CD4-positive, alpha-beta memory T cell (primary cell): ENCODE measurements at regions not wholly inside any gene's neighbourhood (a gene's known extent, or its start where the extent isn't known, plus 50 kb on each side); places are given as distances from the start of the nearest gene placed in this dataset.

Experiments
- CTCF ChIA-PET: fragments of 350-600 bp; sonication (Branson Sonifier 250); formaldehyde crosslinking; loops from one replicate; lab custom pipeline; 2021; ENCODE audit warnings: inconsistent platforms; ENCODE audit not compliant: partially characterized antibody; lab: Charles Lee
- POLR2A ChIA-PET: fragments of 350-600 bp; sonication (Branson Sonifier 250); formaldehyde crosslinking; loops from one replicate; lab custom pipeline; 2021; ENCODE audit not compliant: partially characterized antibody; lab: Charles Lee
- DNase-seq, 5 donors: peaks; one replicate each; pipeline versions ENCODE4 v3.0.0 to v3.0.0-alpha.2; 2020 to 2022; ENCODE audit warnings: mixed read lengths in 1 of 5
- H3K27ac ChIP-seq: one replicate; pipeline ENCODE4 v1.7.0; 2013; ENCODE audit warnings: low read depth, low read length
- H3K27me3 ChIP-seq: 2 replicates; pipeline ENCODE4 v1.7.0; 2013; ENCODE audit warnings: mild to moderate bottlenecking, low read length, moderate library complexity; ENCODE audit not compliant: insufficient read depth
- H3K36me3 ChIP-seq: 2 replicates; pipeline ENCODE4 v1.7.0; 2013; ENCODE audit warnings: mild to moderate bottlenecking, low read length, moderate library complexity; ENCODE audit not compliant: insufficient read depth
- H3K4me1 ChIP-seq: 2 replicates; pipeline ENCODE4 v1.7.0; 2013; ENCODE audit warnings: mild to moderate bottlenecking, low read length, moderate library complexity; ENCODE audit not compliant: insufficient read depth
- H3K4me3 ChIP-seq, 2 donors: one replicate each; pipeline ENCODE4 v1.7.0; 2013; ENCODE audit warnings: low read length in 2 of 2, mild to moderate bottlenecking in 1 of 2
- H3K9me3 ChIP-seq, 2 donors: one replicate each; pipeline ENCODE4 v1.7.0; 2013; ENCODE audit warnings: low read length in 2 of 2, control low read depth in 1 of 2; ENCODE audit not compliant: control insufficient read depth in 1 of 2
- H3K27ac Mint-ChIP-seq, 7 donors: one replicate each; pipeline ENCODE4 v1.8.0; 2020 to 2021; ENCODE audit warnings: mixed read lengths in 7 of 7, mild to moderate bottlenecking in 6 of 7, inconsistent platforms in 3 of 7, moderate library complexity in 3 of 7
- H3K27me3 Mint-ChIP-seq, 2 donors: one replicate each; pipeline ENCODE4 v1.8.0; 2020 to 2021; ENCODE audit warnings: mixed read lengths in 2 of 2
- H3K36me3 Mint-ChIP-seq, 2 donors: one replicate each; pipeline ENCODE4 v1.8.0; 2020 to 2021; ENCODE audit warnings: mixed read lengths in 2 of 2, inconsistent platforms in 1 of 2, mild to moderate bottlenecking in 1 of 2
- H3K4me1 Mint-ChIP-seq, 4 donors: one replicate each; pipeline ENCODE4 v1.8.0; 2020 to 2021; ENCODE audit warnings: mixed read lengths in 4 of 4, mild to moderate bottlenecking in 1 of 4
- H3K4me3 Mint-ChIP-seq, 8 donors: one replicate each; pipeline ENCODE4 v1.8.0; 2020 to 2021; ENCODE audit warnings: mixed read lengths in 8 of 8, mild to moderate bottlenecking in 7 of 8, moderate library complexity in 6 of 8, inconsistent platforms in 3 of 8
- H3K9me3 Mint-ChIP-seq, 8 donors: one replicate each; pipeline ENCODE4 v1.8.0; 2020 to 2021; ENCODE audit warnings: mixed read lengths in 8 of 8, mild to moderate bottlenecking in 5 of 8, inconsistent platforms in 3 of 8, moderate library complexity in 1 of 8
- intact Hi-C: fragments of 100-400 bp; cut with micrococcal nuclease; formaldehyde crosslinking; loops from one replicate; pipeline ENCODE4 v1.15.1; 2023

DNA sequence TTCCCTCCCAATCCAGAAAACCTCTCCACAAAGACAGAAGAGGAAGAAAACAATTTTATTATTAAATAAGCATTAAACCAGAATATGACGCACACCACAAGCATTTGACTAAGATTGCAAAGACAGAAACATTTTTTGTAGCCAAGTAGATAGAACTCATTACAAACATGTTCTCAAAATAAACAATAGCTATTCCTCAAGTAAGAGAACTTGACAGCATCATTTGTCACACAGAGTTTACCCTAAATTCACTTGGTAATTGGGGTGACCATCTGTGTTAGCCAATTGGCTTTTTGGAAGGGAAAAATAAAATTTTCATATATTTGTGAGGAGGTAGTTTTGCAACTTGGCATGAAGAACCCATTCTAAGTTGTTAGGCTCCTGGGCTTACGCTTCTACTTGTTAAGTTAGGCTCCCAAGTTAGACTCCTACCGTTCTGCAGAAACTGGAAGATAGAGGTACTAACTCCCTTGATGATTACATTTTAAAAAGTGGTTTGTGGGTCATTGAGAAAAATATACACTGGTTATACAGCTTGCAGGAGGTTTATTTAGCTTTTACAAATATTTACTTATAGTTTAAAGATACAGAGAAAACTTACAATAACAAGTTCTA is 618.6 kb upstream of the CNTNAP2 start:
- Histone ChIP-seq H3K9me3 (no peaks in the 10 kb centered on the region), H3K27me3 (no peaks in the 10 kb centered on the region), H3K36me3 (no peaks in the 10 kb centered on the region), H3K4me3 (no peak overlapping the region), H3K4me1 (no peaks in the 10 kb centered on the region), H3K27ac (no peak overlapping the region)
- Mint-ChIP-seq H3K27ac (no peak overlapping the region), H3K27me3 (no peaks in the 10 kb centered on the region), H3K4me3 (no peak overlapping the region), H3K36me3 (no peaks in the 10 kb centered on the region), H3K4me1 (no peaks in the 10 kb centered on the region), H3K9me3 (peaks cover 0 to 10% (median 3%) of the 10 kb centered on the region in 8 donors)
- ChIA-PET CTCF (no interaction called here), POLR2A (no interaction called here)
- intact Hi-C loops, result no loop called here
- no peak for DNase-seq

DNA sequence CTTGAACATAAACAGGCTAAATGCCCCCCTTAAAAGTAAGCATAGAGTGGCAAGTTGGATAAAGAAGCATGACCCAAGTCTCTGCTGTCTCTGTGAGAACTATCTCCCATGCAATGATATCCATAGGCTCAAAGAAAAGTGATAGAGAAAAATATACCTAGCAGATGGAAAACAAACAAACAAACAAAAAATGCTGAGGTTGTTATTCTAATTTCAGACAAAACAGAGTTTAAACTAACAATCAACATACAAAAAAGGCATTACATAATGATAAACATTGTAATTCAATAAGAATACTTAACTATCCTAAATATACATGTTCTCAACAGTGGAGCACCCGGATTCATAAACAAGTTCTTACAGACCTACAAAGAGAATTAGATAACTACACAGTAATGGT is 626.2 kb upstream of the CNTNAP2 start:
- Mint-ChIP-seq H3K9me3 (peaks cover 4 to 37% (median 11%) of the 10 kb centered on the region in 8 donors), H3K4me1 (no peaks in the 10 kb centered on the region), H3K36me3 (no peaks in the 10 kb centered on the region), H3K27ac (no peak overlapping the region), H3K27me3 (no peaks in the 10 kb centered on the region), H3K4me3 (no peak overlapping the region)
- Histone ChIP-seq H3K4me3 (no peak overlapping the region), H3K4me1 (no peaks in the 10 kb centered on the region), H3K27me3 (no peaks in the 10 kb centered on the region), H3K27ac (no peak overlapping the region), H3K9me3 (no peaks in the 10 kb centered on the region), H3K36me3 (no peaks in the 10 kb centered on the region)
- intact Hi-C loops, result no loop called here
- POLR2A ChIA-PET, result no interaction called here
- CTCF ChIA-PET, result no interaction called here
- DNase-seq, result no peak

DNA sequence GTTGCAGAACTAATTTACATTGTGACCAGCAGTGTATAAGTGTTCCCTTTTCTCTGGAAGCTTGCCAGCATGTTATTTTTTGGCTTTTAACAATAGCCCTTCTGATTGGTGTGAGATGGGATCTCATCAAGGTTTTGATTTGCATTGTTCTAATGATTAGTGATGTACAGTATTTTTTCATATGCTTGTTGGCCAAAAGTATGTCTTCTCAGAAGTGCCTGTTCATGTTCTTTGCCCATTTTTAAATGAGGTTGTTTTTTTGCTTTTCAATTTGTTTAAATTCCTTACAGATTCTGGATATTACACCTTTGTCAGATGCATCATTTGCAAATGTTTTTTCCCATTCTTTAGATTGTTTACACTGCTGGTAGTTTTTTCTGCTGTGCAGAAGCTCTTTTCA is 627.0 kb upstream of the CNTNAP2 start:
- no peaks in the 10 kb centered on the region for H3K4me1 Mint-ChIP-seq
- Histone ChIP-seq H3K9me3 (no peaks in the 10 kb centered on the region), H3K4me1 (no peaks in the 10 kb centered on the region), H3K27me3 (no peaks in the 10 kb centered on the region), H3K27ac (no peak overlapping the region), H3K4me3 (no peak overlapping the region), H3K36me3 (no peaks in the 10 kb centered on the region)
- intact Hi-C loops, result no loop called here
- H3K27ac Mint-ChIP-seq, result no peak overlapping the region
- DNase-seq, result no peak
- CTCF ChIA-PET, result no interaction called here
- POLR2A ChIA-PET, result no interaction called here
- peaks cover 4 to 36% (median 11%) of the 10 kb centered on the region in 8 donors for H3K9me3 Mint-ChIP-seq
- H3K4me3 Mint-ChIP-seq, result no peak overlapping the region
- no peaks in the 10 kb centered on the region for H3K27me3 Mint-ChIP-seq
- no peaks in the 10 kb centered on the region for H3K36me3 Mint-ChIP-seq

DNA sequence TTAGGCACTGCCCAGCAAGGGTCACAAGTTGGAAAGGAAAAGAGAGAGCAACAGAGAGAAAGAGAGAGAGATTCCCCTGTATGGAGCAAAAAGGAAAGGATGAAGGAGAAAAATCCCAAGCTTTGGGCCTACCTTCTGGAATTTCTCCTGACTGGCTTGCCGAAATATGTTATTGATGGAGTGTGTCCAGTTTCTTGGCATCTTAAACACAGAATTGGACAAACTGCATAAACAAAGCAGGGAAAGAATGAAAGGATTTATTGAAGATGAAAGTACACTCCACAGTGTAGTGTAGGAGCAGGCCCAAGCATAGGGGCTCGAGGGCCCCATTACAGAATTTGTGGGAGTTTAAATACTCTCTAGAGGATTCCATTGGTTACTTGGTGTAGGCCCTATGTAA is 627.8 kb upstream of the CNTNAP2 start:
- no peaks in the 10 kb centered on the region for H3K4me1 Mint-ChIP-seq
- H3K27ac Mint-ChIP-seq, result no peak overlapping the region
- Histone ChIP-seq H3K27me3 (no peaks in the 10 kb centered on the region), H3K27ac (no peak overlapping the region), H3K4me3 (no peak overlapping the region), H3K4me1 (no peaks in the 10 kb centered on the region), H3K9me3 (no peaks in the 10 kb centered on the region), H3K36me3 (no peaks in the 10 kb centered on the region)
- H3K36me3 Mint-ChIP-seq, result no peaks in the 10 kb centered on the region
- intact Hi-C loops, result no loop called here
- ChIA-PET CTCF (no interaction called here), POLR2A (no interaction called here)
- H3K4me3 Mint-ChIP-seq, result no peak overlapping the region
- no peak for DNase-seq
- peaks cover 4 to 30% (median 9%) of the 10 kb centered on the region in 8 donors for H3K9me3 Mint-ChIP-seq
- no peaks in the 10 kb centered on the region for H3K27me3 Mint-ChIP-seq

DNA sequence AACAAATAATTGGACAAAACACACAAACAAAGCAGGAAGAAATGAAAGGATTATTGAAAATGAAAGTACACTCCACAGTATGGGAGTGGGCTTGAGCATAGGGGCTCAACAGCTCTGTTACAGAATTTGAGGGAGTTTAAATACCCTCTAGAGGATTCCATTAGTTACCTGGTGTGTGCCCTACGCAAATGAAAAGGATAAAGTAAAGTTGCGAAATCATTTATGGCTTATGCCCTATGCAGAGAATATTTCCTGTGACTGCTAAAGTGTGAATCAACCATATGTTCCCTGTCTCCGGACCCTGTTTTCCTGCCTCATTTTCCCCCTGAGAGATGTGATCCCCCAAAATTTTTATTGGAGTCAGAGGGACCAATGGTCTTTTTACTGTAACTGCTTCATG is 634.6 kb upstream of the CNTNAP2 start:
- intact Hi-C loops, result no loop called here
- ChIA-PET POLR2A (no interaction called here), CTCF (no interaction called here)
- no peaks in the 10 kb centered on the region for H3K4me1 ChIP-seq
- H3K36me3 Mint-ChIP-seq, result no peaks in the 10 kb centered on the region
- no peak for DNase-seq
- H3K27ac ChIP-seq, result no peak overlapping the region
- no peaks in the 10 kb centered on the region for H3K36me3 ChIP-seq
- no peaks in the 10 kb centered on the region for H3K4me1 Mint-ChIP-seq
- H3K9me3 ChIP-seq, result no peaks in the 10 kb centered on the region
- H3K27me3 ChIP-seq, result no peaks in the 10 kb centered on the region
- H3K27me3 Mint-ChIP-seq, result no peaks in the 10 kb centered on the region
- H3K27ac Mint-ChIP-seq, result no peak overlapping the region
- no peak overlapping the region for H3K4me3 ChIP-seq
- H3K9me3 Mint-ChIP-seq, result peaks cover 0 to 5% (median 2%) of the 10 kb centered on the region in 8 donors
- H3K4me3 Mint-ChIP-seq, result no peak overlapping the region

DNA sequence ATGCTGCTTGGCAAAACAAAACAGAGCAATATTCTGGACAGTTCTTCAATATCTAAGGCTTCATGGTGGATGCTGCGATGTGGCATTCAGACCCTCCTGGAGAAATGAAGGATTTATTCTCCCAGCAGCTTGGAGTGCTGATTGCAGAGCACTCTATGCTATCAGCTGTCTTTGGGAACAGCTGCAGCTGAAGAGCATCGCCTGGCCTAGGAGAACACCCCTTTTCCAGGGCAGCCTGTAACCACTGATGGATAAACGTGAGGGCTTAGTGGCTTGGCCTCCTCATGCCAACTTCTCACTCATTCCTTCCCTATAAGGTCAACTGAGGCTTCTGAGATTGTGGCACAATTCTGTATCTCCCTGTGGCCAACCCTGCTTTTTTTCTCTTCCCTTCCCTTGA is 638.1 kb upstream of the CNTNAP2 start:
- no peaks in the 10 kb centered on the region for H3K27me3 ChIP-seq
- intact Hi-C loops, result no loop called here
- no peak overlapping the region for H3K4me3 ChIP-seq
- no peaks in the 10 kb centered on the region for H3K36me3 ChIP-seq
- H3K27ac ChIP-seq, result no peak overlapping the region
- peaks cover 0 to 3% (median under 1%) of the 10 kb centered on the region in 8 donors for H3K9me3 Mint-ChIP-seq
- H3K4me1 ChIP-seq, result no peaks in the 10 kb centered on the region
- H3K4me1 Mint-ChIP-seq, result no peaks in the 10 kb centered on the region
- H3K27me3 Mint-ChIP-seq, result no peaks in the 10 kb centered on the region
- H3K36me3 Mint-ChIP-seq, result no peaks in the 10 kb centered on the region
- H3K9me3 ChIP-seq, result no peaks in the 10 kb centered on the region
- no peak overlapping the region for H3K27ac Mint-ChIP-seq
- DNase-seq, result no peak
- H3K4me3 Mint-ChIP-seq, result no peak overlapping the region
- ChIA-PET CTCF (no interaction called here), POLR2A (no interaction called here)

DNA sequence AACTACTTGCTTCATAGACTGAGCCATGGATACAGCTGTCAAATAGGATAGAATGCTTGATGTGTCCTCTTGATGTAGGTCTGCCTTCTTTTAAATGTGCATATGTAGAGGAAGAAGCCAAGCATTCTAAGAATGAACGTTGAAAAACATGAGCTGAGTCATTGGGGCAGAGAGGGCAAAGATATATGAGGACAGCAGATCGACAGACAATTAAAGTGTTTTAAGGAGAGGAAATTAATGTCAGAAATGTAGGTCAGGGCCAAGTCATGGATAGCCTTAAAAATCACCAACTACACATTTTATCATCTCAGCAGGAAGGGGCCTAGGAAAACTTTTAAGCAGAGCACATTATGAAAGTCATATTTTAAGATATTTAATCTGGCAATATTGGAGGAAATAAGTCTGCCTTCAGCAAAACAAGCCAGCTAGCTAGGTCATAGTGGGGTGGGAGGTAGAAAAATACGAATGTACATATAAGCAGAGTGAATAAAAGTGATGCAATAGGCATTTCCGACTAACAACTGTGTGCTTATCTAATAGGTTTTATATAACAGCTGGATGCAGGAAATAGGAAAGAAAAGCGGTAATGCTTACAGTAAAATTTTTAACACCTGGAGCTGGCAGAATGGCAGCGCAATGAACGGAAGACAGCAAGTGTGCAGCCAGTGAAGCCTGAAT is 638.3 kb upstream of the TPK1 start:
- H3K36me3 ChIP-seq, result no peaks in the 10 kb centered on the region
- intact Hi-C loops, result no loop called here
- H3K9me3 ChIP-seq, result no peaks in the 10 kb centered on the region
- ChIA-PET CTCF (no interaction called here), POLR2A (no interaction called here)
- H3K27me3 Mint-ChIP-seq, result no peaks in the 10 kb centered on the region
- H3K27ac Mint-ChIP-seq, result no peak overlapping the region
- no peak overlapping the region for H3K27ac ChIP-seq
- no peak overlapping the region for H3K4me3 ChIP-seq
- no peaks in the 10 kb centered on the region for H3K4me1 ChIP-seq
- no peaks in the 10 kb centered on the region for H3K36me3 Mint-ChIP-seq
- no peak overlapping the region for H3K4me3 Mint-ChIP-seq
- H3K27me3 ChIP-seq, result no peaks in the 10 kb centered on the region
- peaks cover 0 to 3% (median 0%) of the 10 kb centered on the region in 8 donors for H3K9me3 Mint-ChIP-seq
- no peaks in the 10 kb centered on the region for H3K4me1 Mint-ChIP-seq
- DNase-seq, result no peak
